ENCODE measurements at regions not wholly inside any gene's neighbourhood (a gene's known extent, or its start where the extent isn't known, plus 50 kb on each side); places are given as distances from the start of the nearest gene placed in this dataset.

DNA sequence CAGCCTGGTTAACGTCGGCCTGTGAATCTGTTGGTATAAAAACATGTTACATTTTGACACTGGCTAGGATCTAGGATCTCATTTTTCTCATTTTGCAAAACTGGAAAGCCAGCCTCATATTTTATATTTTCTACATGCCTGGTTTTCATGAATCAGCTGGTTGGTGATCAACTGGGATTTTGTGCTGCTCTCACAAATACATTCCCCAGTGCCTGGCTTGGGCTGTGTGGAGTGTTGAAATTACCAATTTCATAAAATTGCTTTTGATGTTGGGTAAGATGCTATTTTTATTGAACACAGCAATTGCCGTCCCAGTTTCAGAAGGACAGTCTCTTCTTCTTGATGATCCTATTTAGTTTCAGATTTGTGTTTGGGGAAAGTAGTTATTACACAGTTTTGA, 604.3 kb downstream of the TAFA4 start:
- no peak for DNase-seq (ENCODE audit: low read depth)
- Histone ChIP-seq H3K4me3 (ENCODE audit: low read depth, low read length) (no peak overlapping the region), H3K36me3 (ENCODE audit: control insufficient read depth, insufficient read depth, low read length) (no peaks in the 10 kb centered on the region), H3K27me3 (ENCODE audit: control insufficient read depth, insufficient read depth, low read length) (no peaks in the 10 kb centered on the region)
- POLR2A ChIA-PET, result no interaction called here
- TF ChIP-seq, protein P1, sequence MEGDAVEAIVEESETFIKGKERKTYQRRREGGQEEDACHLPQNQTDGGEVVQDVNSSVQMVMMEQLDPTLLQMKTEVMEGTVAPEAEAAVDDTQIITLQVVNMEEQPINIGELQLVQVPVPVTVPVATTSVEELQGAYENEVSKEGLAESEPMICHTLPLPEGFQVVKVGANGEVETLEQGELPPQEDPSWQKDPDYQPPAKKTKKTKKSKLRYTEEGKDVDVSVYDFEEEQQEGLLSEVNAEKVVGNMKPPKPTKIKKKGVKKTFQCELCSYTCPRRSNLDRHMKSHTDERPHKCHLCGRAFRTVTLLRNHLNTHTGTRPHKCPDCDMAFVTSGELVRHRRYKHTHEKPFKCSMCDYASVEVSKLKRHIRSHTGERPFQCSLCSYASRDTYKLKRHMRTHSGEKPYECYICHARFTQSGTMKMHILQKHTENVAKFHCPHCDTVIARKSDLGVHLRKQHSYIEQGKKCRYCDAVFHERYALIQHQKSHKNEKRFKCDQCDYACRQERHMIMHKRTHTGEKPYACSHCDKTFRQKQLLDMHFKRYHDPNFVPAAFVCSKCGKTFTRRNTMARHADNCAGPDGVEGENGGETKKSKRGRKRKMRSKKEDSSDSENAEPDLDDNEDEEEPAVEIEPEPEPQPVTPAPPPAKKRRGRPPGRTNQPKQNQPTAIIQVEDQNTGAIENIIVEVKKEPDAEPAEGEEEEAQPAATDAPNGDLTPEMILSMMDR (IDR thresholded peaks at IDR 0.05; ENCODE audit: insufficient read depth, low read depth, low read length), result no peak
- CTCF ChIA-PET, result no interaction called here

DNA sequence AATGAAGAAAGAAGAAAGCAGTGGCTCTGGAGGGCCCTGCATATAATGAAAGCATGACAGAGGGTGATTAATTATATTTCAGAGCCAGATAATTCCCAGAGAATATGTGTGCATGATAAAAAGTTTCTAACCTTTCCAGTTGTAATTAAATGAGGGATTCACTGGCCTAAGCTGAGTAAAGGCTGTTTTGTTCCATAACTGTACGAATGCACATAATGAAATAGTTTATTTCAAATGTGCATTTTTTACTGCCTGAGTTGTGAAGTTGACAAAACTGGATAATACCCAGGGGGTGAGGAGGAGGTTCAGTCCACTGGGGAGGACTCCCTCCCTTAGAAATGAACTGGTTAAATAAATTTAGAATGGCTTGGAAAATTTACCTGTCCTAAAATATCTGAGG, 616.4 kb downstream of the TAFA4 start:
- no peaks in the 10 kb centered on the region for H3K36me3 ChIP-seq (ENCODE audit: control insufficient read depth, insufficient read depth, low read length)
- no peaks in the 10 kb centered on the region for H3K27me3 ChIP-seq (ENCODE audit: control insufficient read depth, insufficient read depth, low read length)
- no peak overlapping the region for H3K4me3 ChIP-seq (ENCODE audit: low read depth, low read length)
- CTCF ChIA-PET, result interaction anchor here (0.9 kb wide), 1 partner anchor 10 kb away, joined by 3 read pairs; no protein-coding TSS in a partner anchor
- DNase-seq (ENCODE audit: low read depth), result no peak
- POLR2A ChIA-PET, result no interaction called here
- TF ChIP-seq, protein P1 (IDR thresholded peaks at IDR 0.05; ENCODE audit: insufficient read depth, low read depth, low read length), result no peak

DNA sequence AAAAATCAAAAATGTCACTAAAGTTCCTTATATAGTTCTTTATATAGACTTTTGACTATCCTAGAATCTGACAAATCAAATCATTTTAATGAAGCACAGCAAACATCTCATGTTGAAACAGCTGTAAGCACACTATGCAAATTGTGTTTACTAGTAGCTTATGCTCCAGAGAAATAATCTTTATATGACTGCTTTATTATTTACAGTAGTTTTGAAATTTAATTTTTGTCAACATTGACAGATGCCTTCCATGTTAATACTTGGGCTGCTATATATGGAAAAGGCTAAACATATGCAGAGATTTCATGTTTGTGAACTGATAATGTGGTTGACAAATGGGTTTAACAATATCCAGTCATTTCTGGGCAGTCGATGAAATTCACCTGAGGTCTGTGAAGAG, 616.8 kb downstream of the TAFA4 start:
- CTCF ChIA-PET, result no interaction called here
- DNase-seq (ENCODE audit: low read depth), result no peak
- POLR2A ChIA-PET, result no interaction called here
- Histone ChIP-seq H3K36me3 (ENCODE audit: control insufficient read depth, insufficient read depth, low read length) (no peaks in the 10 kb centered on the region), H3K27me3 (ENCODE audit: control insufficient read depth, insufficient read depth, low read length) (no peaks in the 10 kb centered on the region), H3K4me3 (ENCODE audit: low read depth, low read length) (no peak overlapping the region)
- TF ChIP-seq, protein P1 (IDR thresholded peaks at IDR 0.05; ENCODE audit: insufficient read depth, low read depth, low read length), result no peak

DNA sequence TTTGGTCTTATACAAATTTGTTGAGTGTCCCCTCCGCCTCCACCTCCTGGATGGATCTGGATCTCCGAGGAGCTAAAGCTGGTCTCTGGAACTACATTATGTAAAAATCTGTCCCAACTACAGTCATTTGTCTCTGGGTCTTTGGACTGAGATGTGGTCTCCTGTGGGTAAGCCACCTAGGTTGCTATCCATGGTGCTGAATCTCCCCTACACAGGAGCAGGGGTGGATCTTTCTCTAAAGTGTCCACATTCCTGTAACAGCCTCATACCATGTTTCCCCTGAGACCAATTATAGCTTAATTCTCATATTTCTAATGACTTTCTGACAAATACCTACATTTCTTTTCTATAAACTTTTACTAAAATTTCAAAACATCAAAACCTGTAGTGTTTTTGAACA, 625.8 kb downstream of the TAFA4 start:
- Histone ChIP-seq H3K36me3 (ENCODE audit: control insufficient read depth, insufficient read depth, low read length) (no peaks in the 10 kb centered on the region), H3K27me3 (ENCODE audit: control insufficient read depth, insufficient read depth, low read length) (no peaks in the 10 kb centered on the region), H3K4me3 (ENCODE audit: low read depth, low read length) (no peak overlapping the region)
- ChIA-PET POLR2A (no interaction called here), CTCF (no interaction called here)
- no peak for DNase-seq (ENCODE audit: low read depth)
- TF ChIP-seq, protein P1 (IDR thresholded peaks at IDR 0.05; ENCODE audit: insufficient read depth, low read depth, low read length), result no peak

DNA sequence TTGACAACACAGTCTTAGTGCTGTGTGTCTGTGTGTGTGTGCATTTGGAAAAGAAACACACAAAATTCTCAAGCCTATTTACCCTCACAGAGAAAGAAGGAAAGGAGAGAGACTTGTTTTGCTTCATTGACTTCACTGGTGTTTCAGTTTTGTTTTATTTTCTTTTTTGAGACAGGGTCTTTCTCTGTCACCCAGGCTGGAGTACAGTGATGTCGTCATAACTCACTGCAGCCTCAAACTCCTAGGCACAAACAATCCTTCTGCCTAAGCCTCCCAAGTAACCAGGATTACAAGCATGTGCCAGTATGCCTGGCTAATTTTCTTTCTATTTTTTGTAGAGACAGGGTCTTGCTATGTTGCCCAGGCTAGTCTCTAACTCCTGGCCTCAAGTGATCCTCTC, 636.9 kb downstream of the TAFA4 start:
- TF ChIP-seq, protein P1 (IDR thresholded peaks at IDR 0.05; ENCODE audit: insufficient read depth, low read depth, low read length), result no peak
- CTCF ChIA-PET, result no interaction called here
- Histone ChIP-seq H3K36me3 (ENCODE audit: control insufficient read depth, insufficient read depth, low read length) (no peaks in the 10 kb centered on the region), H3K27me3 (ENCODE audit: control insufficient read depth, insufficient read depth, low read length) (no peaks in the 10 kb centered on the region), H3K4me3 (ENCODE audit: low read depth, low read length) (no peak overlapping the region)
- POLR2A ChIA-PET, result no interaction called here
- DNase-seq (ENCODE audit: low read depth), result no peak
